HG03097 (cell line): ENCODE measurements at regions not wholly inside any gene's neighbourhood (a gene's known extent, or its start where the extent isn't known, plus 50 kb on each side); places are given as distances from the start of the nearest gene placed in this dataset.
"Not testable (repeated sequence)": the region's sequence is repeated elsewhere in the genome, so short reads cannot be mapped to it uniquely, and the experiment has no call there.

Source experiments
- ATAC-seq: cut with Tn5 transposase; IDR thresholded peaks from one replicate; pipeline ENCODE4 v1.9.1; 2021; ENCODE audit not compliant: unreplicated experiment, low FRiP score

DNA sequence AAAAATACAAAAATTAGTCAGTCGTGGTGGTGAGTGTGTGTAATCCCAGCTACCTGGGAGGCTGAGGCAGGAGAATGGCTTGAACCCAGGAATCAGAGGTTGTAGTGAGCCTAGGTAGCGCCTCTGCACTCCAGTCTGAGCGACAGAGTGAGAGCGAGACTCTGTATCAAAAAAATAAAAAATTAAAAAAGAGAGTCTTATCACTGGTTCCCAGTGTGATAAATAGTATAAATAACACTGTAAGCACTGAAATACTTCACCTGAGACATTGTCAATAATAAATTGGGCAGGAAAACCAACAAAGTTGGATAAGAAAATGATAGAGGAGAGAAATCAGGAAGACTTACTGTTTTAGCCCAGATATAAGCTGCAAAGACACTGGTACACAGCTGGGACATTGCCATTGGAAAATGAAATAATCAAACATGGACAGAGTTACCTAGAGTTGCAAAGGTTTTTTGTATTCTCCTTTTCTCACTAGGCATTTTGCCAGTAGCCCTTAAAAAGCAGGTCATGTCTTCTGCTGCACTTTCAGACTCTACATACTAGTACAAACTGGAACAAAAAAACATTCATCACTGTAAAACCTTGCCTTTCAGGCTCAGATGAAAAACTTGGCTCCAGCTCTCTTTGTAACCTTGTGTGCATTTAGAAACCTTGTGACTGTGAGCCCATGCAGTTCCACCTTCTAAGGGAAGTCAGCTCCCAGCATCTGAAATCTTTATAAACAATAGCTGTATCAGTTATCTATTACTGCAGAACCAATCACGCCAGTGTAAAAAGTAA is 55.0 kb upstream of the PPP1R2C start:
- no peak for ATAC-seq

DNA sequence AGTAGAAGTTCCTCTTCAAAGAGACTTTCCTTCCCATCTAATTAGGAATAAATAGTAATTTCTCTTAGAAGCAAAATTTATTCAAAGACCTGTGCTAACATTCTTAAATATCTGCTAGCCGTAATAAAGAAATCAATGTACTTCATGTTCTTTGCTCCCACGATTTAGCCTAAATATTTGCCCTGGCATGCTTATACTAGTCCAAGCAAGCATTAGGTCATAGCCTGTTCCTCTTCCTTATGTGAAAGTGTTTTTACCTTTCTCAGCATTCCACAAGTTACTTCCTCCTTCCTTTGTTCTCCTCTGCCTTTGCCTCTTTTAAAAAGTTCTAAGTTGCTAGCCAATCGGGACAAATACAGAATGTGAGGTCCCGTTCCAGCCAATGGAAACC is 55.6 kb upstream of the PPP1R2C start:
- not testable (repeated sequence) for ATAC-seq

- no peak for ATAC-seq
These were observed 59.3 kb upstream of the PPP1R2C start for GRCh38 chrX:42837101-42837726.

DNA sequence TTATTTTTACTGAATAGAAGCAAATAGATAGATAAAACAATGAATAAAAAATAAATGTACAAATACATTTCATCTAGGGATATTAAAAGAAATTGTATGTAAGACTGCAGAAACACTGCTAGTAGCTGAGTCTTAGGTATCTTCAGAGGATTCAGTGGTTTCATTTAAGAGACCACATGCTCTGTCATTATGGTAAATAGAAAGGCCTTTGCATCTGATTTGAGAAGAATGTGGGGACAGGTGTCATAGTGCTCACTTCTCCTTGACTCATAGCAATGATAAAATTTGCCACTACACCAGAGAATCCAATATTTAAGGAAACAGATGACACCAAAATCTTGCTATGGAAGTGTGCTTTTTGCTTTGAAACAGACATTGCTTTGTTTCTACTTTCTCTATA is 59.8 kb upstream of the PPP1R2C start:
- ATAC-seq = no peak

- ATAC-seq = no peak
These were observed 61.7 kb upstream of the PPP1R2C start for GRCh38 chrX:42839632-42840031.

GRCh38 chrX:42846741-42847140 is 68.8 kb upstream of the PPP1R2C start:
- ATAC-seq = no peak

DNA sequence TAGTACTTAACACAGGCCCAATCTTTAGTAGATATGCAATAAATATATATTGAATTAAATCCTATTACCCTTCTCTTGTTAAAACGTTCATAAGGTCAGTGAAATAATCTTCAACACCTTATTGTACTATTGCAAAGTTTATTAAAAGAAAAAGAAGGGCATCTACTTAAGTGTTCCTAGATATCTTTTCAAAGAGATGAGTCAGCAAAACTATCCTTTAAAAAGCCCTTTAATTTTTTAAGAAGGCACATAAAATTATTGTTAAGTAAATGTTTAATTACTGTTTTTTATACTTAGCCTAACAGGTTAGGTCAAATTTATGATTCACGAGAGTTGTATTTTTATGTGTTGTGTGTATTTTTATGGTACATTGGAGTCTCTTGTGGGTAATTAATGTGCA is 77.3 kb upstream of the PPP1R2C start:
- no peak for ATAC-seq

DNA sequence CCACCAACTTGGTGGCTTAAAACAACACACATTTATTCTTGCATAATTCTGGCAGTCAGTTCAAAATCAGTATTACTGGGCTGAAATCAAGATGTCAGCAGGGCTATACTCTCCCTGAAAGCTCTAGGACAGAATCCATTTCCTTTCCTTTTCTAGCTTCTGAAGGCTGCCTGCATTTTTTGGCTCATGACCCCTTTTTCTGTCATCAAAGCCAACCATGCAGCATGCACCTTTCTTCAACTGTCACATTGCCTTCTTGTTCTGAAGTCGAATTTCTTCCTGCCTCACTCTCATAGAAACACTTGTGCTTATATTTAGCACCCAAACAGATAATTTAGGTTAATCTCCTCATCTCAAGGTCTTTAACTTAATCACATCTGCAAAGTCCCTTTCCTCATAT is 79.8 kb upstream of the PPP1R2C start:
- ATAC-seq = no peak

DNA sequence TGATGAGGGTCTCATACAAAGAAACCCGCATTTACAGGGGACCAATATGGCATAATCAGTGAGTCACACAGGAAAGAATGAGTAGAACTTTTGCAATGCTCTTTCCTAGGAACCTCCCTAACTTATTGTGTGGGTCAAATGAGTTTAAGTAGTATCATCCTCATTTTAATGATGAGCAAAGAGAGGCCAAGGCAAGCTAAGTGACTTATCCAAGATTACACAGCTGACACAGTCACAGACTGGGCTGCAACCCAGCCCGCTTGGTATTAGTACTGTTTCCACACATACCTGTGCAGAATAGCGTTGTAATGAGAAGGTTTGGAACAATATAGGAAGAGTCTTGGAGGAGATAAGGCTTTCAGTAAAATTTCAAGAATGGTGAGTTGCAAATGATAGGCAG is 91.0 kb upstream of the PPP1R2C start:
- no peak for ATAC-seq

- ATAC-seq = peak; percentile 93
These were observed 91.9 kb upstream of the PPP1R2C start for GRCh38 chrX:42869659-42870476.

- no peak for ATAC-seq
These were observed 108.6 kb upstream of the PPP1R2C start for GRCh38 chrX:42886519-42886918.

DNA sequence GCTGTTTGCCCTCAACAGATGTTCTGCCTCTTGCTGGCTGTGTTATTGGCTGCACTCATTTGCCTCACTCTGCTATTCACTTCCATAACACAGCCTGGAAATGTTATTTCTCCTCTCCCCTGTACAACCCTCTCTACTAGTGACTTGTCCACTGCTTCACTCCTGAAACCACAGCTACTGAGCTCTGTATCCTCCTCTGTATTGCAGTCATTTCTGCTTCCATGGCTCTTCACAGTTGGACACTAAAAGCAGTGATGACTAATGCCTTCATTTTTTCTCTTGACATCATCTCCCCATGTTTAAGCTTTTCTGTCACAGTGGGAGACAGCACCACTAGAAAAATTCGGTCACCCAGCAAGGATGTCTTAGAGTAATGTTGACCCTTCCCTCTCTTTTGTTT is 123.0 kb upstream of the PPP1R2C start:
- ATAC-seq = no peak

DNA sequence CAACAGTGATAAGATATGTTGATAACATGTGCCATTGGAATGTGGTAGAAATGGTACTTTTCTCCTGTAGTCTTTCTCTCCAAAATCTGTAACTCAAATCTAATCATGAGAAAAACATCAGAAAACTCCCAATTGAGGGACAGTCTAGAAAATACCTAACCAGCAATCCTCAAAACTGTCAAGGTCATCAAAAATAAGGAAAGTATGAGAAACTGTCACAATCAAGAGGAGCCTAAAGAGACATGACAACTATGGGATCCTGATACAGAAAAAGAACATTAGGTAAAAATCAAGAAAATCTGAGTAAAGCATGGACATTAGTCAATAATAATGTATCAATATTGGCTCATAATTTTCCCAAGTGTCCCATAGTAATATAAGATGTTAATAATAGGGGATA is 124.5 kb upstream of the PPP1R2C start:
- ATAC-seq = no peak

- ATAC-seq = no peak
These were observed 142.8 kb upstream of the PPP1R2C start for GRCh38 chrX:42920752-42921151.

DNA sequence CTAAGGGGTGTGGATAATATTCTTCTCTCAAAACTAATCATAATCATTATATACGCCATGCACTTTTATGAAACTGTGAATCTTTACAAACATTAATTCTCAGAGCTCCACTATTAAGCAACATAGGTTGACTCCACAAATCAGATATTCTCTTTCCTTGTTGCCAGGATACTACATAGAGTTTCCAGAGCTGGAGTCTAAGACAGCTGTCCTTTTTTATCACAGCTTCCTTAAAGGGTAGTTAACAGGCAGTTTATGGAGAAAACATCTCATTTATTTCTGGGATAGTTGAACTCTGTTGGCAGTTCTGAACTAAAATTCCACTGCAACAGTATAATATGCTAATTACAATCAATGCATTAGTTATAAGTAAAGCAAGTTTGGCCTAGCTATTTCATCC is 152.1 kb upstream of the PPP1R2C start:
- no peak for ATAC-seq

- ATAC-seq = no peak
These were observed 153.0 kb upstream of the PPP1R2C start for GRCh38 chrX:42930951-42931350.

GRCh38 chrX:42933187-42933586 is 155.2 kb upstream of the PPP1R2C start:
- ATAC-seq = no peak

DNA sequence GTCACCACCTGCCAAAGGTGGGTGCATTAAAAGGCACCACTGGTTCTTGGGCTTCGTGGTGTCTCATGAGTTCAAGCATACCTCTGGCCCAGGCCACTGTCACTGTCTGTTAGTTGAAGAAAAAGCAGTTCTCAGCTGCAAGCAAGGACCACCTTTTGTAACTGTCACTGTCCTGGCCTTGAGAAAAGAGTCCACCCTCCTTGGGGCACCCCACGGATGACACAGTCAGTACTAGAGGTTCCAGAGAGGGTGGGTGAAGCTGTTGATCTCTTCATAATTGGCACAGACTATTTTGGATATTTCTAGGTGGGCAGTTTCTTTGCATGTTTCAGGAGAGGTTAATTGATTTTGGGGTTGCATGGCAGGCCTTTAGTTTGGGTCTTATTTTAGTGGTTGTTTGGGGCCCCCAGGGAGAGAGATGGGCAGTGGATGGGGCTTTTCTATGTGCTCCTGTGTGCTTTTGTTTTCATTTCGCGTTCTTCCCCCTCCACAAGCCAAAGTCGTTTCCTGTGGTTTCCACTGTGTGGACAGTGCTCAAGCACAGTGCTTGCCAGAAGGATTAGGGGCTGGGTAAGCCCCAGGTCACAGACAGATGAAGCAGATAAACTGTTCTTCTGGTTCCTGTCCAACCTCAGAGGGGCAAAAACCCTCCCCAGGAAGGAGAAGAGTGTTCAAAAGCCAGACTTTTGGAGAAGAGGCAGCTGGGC is 156.2 kb upstream of the PPP1R2C start:
- ATAC-seq = peak; percentile 94

DNA sequence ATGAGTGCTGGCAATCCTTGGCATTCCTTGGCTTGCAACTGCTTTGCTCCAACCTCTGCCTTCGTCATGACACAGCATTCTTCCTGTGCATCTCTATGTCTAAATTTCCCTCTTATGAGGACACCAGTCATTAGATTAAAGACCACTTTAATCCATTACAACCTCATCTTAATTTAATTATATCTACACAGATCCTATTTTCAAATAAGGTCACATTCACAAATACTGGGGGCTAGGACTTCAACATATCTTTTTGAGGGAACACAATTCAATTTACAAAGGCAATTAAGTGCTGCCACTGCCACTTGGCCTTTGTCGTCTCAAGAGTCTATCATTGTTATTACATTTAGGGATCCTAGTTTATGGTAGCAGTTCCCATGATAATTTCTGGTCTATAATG is 163.7 kb upstream of the PPP1R2C start:
- no peak for ATAC-seq

DNA sequence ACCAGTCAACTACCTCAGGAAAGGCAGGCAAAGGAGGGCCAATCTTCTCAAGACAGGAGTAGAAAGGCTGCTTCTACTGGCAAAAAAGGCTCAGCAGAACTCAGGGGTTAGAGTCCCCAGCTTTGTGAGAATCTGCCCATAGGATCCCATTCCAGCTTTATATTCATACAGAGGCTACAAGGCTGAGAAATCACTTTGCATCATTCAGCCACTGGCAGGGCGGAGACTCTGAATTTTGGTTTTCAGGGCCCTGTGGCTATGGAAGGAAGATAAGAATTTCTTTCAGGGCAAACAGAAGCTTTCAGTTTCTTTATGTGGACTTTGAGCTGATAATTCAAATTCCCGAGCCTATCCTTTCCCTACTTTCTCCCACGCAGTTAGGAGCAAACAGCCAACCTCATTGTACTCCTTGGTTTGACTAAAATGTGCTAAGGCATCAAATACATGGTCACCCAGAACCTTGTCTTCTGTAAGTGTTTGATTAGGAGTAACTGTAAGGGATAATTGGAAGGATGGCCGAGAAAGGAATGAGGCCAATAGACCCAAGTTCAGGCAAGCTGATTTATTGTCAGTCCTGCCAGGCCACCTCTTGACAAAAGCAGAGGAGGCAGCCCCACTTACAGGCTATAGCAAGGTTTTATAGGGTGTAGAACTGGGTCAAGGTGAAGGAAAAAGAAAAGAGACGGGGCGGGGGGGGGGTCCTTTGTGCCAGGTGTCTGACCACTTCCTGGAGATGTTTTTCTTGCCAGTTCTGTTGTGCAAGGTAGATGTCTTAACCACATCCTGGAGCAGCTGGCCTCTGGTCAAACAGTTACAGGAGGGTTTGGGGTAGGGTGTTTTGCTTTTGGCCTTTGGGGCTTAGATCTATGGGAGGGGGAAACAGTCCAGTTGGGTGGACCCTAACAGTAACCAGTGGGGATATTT is 165.3 kb upstream of the PPP1R2C start:
- peak; percentile 80 for ATAC-seq
